Germinal center (tissue), 1 donor: ENCODE measurements at regions not wholly inside any gene's neighbourhood (a gene's known extent, or its start where the extent isn't known, plus 50 kb on each side); places are given as distances from the start of the nearest gene placed in this dataset.
"Not testable (repeated sequence)": the region's sequence is repeated elsewhere in the genome, so short reads cannot be mapped to it uniquely, and the experiment has no call there.

Experiments used
- DNase-seq: peaks from one replicate; pipeline ENCODE4 v3.0.0; 2012; ENCODE audit warnings: mixed read lengths, low spot score

DNA sequence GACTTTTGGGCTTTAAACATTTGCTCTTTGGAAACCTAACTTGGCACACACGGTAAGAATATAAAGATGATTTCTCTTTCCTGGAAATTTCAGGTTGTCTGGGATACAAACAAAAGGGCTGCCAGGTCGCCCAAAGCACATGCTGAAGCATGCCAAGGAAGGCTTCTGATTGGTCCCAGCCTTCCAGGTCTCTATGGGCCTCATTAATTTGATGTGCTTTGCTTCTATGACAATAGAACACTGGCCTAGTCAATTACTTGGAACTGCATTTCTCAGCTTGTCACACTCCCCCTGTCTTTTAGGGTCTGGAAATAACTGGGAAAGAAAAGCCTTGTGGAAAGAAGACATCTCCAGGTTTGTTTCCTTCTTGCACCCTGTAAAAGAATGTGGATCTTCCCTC is 228.9 kb downstream of the ADCYAP1 start:
- DNase-seq: no peak

DNA sequence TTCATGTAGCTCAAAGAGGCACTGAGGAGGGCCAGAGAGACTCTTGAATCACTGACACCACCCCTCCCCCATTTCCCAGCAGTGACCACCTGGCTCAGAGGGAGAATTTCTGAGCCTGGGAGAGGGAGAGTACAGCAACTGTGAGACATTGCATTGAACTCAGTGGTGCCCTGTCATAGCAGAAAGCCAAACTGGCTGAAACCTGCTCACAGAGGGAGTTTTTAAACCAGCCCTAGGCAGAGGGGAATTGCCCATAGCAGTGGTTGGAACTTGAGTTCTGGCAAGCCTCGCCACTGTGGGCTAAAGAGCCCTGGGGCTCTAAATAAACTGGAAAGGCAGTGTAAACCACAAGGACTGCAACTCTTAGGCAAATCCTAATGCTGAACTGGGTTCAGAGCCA is 243.1 kb downstream of the ADCYAP1 start:
- no peak for DNase-seq

DNA sequence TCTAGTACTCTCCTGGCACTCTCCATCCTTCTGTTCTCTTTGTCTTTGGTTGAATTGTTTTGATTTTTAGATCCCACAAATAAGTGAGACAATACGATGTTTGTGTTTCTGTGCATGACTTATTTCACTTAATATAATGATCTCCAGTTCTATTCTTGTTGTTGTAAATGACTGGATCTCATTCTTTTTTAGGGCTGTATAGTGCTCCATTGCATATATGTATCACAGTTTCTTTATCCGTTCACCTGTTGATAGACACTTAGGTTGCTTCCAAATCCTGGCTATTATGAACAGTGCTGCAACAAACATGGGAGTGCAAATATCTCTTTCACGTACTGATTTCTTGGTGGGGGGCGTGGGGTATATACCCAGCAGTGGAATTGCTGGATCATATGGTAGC is 245.0 kb downstream of the ADCYAP1 start:
- DNase-seq: no peak

DNA sequence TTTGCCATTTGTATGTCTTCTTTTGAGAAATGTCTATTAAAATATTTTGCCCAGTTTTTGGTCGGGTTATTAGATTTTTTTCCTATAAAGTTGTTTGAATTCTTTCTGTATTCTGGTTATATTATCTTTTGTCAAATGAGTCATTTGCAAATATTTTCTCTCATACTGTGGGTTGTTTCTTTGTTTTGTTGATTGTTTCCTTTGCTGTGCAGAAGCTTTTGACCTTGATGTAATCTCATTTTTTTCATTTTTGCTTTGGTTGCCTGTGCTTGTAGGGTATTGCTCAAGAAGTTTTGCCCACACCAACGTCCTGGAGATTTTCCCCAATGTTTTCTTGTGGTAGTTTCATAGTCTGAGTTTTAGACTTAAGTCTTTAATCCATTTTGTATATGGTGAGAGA is 245.7 kb downstream of the ADCYAP1 start:
- DNase-seq: no peak

DNA sequence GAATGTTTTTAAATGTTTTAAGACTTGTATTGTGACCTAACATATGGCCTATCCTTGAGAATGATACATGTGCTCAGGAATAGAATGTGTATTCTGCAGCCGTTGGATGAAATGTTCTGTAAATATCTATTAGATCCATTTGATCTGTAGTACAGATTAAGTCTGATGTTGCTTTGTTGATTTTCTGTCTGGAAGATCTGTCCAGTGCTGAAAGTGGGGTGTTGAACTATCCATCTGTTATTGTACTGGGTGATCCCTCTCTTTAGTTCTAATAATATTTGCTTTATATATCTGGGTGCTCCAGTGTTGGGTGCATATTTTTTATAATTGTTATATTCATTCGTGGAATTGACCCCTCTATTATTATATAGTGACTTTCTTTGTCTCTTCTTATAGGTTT is 248.3 kb downstream of the ADCYAP1 start:
- not testable (repeated sequence) for DNase-seq

DNA sequence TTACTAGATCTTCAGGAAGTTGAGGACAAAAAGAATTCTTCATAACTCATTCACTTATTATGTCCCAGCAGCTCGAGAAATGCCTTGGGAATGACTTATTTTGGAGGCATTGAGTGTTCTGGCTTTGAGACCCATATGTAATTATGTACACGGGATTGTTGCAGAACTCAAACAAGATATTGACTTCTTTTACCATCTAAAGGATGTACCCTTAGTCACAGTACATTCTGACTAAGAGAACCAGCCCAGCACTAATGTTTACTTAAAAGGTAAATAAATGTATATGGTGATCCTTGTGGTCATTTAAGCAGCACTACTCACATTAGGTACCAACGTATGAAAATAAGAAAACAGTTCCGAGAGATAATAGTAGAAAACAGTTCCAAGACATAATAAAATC is 268.9 kb downstream of the ADCYAP1 start:
- no peak for DNase-seq

DNA sequence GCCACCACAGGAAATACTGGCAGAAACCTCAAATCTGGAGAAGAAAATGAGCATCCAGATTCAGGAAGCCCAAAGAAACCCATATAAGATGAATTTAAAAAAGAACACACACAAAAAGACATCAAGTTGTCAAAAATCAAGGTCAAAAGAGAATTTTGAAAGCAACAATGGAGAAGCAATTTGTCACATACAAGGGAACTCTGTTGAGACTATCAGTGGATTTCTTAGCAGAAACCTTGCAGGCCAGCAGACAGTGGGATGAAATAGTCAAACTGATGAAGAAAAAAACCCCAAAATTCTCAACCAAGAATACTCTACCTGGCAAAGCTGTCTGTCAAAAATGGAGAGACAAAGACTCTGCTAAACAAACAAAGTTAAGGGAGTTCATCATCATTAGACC is 272.6 kb downstream of the ADCYAP1 start:
- DNase-seq: no peak

DNA sequence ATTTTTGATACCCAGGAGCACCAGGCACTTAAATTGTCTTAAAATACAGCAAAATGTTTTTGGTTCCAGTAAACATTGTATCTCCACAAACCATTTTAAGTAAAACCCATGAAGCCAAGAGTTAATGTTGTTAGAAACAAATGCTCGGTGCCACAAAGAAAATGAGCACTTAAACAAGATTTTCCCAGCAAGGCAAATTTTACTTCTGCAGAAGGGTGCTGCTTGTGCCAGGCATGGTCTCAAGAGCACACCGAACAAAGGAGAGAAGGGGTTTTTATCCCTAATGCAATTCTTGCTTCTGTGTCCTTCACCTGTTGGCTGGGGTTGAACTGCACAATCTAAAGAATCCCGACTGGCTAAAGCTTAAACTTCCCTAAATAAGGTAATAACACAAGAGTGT is 286.7 kb downstream of the ADCYAP1 start:
- no peak for DNase-seq

DNA sequence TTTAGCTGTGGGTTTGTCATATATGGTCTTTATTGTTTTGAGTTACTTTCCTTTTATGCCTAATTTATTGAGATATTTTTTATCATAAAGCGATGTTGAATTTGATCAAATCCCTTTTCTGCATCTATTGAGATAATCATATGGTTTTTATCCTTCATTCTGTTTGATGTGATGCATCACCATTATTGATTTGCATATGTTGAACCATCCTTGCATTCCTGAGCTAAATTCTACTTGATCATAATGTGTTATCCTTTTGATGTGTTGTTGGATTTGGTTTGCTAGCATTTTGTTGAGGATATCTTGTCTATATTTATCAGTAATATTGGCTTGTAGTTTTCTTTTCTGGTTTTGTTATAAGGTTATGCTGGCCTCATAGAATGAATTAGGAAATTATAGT is 308.5 kb downstream of the ADCYAP1 start:
- no peak for DNase-seq

DNA sequence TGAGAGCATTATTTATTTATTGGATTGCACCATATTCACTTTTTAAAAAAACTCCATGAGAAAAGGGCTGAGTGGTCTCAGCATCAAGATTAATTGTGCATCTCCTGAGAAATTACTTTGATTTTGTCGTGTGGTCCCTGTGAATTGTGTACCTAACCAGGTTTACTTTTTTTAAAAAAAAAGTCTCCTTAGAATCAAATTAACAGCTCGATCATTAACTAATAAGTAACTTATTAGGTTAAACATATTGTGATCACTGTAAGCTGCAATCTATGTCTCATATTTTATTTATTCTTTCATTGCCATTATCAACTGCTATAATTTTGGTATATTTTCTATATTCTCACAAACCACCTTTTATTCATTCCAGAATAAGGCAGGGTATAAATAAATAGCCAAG is 318.2 kb downstream of the ADCYAP1 start:
- no peak for DNase-seq

DNA sequence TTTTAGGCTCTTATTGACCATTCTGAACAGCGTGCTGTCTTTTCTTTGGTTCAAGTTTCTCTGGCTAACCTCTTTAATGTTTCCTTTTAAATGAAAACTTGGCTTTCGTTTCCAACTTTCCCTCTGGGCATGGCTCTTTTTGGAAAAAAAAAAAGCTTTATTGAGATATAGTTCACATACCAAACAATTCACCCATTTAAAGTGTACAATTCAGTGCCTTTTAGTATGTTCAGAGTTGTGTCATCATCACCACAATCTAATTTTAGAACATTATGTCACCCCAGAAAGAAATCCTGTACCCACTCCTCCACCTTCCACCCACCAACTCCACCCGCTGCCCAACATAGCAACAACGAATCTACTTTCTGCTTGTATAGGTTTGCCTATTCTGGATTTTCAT is 322.4 kb downstream of the ADCYAP1 start:
- DNase-seq: no peak

DNA sequence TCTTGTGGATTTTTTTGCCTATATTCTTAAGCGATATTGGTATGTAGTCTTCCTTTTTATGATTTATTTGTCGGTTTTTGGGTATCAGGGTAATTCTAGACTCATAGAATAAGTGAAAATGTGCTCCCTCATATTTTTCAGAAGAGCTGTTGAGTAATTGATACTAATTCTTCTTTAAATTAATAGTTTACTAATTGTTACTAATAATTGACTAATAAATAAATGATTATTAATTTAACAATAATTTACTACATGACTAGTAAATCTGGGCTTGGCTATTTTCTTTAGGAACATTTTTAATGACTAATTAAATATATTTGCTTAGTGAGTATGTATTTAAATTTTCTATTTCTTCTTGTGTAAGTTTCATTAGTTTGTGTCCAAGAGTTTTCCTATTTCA is 325.0 kb downstream of the ADCYAP1 start:
- no peak for DNase-seq

DNA sequence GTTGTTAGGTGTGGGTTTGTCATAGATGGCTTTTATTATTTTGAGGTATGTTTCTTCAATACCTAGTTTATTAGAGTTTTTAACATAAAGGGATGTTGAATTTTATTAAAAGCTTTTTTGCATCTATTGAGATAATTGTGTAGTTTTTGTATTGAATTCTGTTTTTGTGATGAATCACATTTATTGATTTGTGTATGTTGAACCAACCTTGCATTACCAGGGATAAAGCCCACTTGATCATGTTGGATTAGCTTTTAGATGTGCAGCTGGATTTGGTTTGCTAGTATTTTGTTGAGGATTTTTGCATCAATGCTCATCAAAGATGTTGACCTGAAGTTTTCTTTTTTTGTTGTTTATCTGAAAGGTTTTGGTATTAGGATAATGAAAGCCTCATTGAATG is 328.2 kb downstream of the ADCYAP1 start:
- no peak for DNase-seq

DNA sequence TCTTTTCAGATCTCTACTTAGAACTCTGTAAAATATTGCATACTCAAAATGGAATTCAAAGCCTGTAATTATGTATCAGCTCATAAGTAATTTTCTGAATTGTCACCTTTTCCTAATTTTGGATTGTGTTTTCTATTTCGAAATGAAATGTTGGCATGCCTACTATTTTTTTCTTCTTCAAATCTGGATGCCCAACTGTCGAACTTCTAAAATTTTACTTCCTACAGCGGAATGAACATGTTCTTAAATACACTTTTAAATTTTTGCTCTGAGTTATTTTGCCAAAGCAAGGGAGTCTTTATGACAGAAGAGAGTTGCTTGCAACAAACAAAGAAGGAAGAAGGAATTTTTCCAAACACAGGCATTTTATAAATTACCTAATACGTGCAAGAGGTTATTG is 336.0 kb downstream of the ADCYAP1 start:
- DNase-seq: no peak

DNA sequence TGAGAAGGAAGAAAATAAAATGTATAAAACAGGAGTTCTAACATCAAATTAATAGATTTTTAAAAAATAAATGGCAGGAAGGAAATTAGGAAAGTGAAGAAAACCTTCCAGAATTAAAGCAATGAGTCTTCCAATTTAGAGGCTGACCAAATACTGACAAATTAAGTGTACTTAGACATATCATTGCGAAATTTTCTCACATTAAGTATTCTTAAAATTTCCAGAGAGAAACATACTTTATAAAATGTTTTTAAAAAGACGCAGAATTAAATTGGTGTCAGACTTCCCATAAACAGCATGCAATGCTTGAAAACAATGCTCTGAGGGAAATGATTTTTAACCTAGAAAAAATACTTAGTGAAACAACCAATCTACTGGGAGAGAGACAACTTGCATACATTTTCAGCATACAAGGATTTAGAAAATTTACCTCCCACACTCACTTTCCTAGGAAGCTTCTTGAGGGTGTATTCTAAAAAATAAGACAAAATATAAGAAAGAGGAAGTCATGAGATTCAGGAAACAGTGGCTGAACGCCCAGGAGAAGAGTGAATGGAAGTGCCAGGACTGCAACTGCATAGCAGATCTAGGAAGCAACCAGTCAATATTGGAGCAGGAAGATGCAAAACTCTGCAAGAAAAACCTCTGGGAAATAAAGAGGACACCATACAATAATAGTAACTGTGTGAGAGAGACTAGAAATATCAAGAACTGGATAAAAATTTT is 339.9 kb downstream of the ADCYAP1 start:
- DNase-seq: no peak

DNA sequence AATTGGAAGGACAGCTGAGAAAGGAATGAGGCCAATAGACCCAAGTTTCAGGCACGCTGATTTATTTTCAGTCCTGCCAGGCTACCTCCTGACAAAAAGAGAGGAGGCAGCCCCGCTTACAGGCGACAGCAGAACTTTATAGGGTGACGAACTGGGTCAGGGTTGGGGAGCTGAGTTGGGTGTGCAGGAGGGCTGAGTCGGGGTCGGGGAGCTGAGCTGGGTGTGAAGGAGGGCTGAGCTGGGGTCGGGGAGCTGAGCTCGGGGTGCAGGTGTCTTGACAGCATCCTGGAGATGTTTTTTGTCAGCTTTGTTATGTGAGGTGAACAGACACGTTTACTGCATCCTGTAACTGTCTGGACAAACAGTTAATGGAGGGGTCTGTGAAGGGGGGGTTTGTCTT is 342.2 kb downstream of the ADCYAP1 start:
- DNase-seq: no peak

DNA sequence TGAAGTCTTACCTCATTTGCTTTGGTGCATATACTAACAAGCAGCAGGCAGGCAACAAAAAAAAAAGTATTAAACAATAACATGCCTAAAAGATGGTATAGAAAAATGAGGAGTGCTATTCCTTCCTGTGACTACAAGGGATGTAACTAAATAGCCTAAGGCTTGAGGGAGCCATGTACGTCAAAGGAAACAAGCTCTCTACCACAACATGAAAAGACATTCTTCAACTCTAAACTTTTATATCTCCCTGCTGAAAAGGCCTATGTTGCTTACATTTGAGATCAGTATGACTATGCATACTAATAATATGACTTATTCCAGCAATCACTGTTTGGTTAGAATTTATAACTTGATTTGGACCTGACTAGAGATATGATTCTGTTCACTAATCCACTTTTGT is 347.9 kb downstream of the ADCYAP1 start:
- no peak for DNase-seq

DNA sequence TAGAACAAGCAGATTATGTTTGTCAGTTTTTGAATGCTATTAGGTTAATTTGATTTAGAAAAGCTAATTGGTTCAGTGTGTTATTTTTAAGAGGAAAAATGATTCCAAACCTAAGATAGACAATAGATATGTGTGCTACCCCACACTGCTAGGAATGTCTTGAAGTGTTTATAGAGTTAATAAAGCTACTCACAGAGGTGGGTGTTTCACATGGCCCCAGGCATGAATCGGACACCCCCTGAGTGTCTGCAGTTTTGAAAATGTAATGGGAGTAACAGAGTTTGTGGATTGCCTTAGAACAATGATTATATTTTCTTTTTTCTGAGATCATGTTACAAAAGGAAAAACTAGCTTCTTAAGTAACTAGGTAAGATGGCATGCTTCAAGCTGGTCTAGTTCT is 348.3 kb downstream of the ADCYAP1 start:
- no peak for DNase-seq

DNA sequence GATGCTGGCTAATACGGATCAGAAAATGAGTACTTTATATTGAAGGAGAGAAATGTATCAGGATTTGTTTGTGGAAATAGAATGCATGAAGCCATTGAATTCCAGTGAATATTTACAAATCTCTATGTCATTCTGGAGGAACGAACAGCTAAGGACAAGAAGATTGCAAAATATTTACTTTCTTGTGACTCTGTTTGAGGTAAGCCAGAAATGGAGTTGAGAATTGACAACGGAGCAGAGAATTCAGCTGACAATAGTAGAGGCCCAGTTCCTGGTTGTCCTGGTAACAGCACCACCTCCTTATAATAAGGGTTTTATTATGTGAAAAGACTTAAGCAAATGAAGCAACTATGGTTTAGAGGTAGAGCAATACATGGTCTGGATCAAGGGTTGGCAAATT is 349.2 kb downstream of the ADCYAP1 start:
- DNase-seq: no peak

DNA sequence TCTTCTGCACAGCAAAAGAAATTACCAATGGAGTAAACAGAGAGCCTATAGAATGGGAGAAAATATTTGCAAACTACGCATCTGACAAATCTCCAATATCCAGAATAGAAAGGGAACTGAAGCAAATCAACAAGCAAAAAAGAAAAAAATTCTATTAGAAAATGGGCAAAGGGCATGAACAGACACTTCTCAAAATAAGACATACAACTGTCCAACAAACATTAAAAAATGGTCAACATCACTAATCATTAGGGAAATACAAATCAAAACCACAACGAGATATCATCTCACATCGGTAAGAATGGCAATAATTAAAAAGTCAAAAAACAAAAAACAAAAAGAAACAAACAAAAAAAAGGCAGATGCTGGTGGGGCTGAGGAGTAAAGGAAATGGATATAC is 356.4 kb downstream of the ADCYAP1 start:
- no peak for DNase-seq

DNA sequence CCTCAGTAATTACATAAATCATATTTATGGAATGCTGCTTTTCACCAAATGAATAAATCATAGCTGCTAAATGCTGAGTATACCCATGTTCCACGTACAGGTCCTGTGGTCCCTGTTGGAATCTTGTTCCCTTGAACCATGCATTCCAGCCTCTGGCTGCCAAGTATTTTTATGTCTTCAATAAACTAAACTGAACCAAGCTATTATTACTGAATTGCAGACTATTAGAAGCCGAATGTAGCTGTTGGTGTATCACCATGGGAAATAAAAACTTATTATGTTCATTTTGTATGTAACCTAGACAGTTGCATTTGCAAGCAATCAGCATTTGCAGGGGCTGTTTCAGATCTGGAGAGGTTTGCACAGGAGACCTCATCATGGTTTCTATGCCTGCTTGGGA is 362.4 kb downstream of the ADCYAP1 start:
- DNase-seq: no peak

DNA sequence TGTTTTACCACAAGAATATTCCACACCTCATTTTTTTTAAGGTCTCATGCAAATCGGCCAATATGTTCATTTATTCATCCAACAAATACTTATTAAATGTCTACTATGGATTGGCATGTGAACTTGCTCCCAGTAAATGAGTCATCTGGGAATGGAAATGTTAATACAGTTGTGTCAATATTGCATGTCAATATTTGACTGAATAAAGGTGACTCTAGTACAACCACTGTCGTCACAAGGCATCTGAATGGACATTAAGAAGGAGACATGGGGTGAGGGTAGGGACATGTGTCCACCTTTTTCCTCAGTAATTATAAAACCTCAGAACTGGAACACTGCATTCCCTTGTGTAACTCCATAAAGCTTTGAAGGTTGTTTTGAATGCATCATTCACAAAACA is 365.4 kb downstream of the ADCYAP1 start:
- no peak for DNase-seq

DNA sequence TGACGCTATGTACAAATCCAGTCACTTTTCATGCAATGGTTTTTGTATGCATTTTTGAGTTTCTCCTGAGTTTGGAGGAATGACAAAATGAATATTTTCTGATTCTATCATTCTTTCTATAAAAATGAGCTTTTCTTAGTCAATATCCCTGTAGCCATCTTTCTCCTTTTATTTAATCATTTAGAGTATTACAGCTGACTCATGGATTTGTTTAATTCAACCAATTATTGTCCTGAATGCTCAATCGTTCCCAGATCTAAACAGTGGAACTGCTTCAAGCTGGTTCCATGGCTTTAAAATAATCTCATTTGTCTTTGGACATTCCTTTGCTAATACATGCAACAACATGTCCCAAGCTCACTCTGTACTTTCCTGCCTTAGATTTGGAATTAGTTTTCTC is 368.8 kb downstream of the ADCYAP1 start:
- no peak for DNase-seq

DNA sequence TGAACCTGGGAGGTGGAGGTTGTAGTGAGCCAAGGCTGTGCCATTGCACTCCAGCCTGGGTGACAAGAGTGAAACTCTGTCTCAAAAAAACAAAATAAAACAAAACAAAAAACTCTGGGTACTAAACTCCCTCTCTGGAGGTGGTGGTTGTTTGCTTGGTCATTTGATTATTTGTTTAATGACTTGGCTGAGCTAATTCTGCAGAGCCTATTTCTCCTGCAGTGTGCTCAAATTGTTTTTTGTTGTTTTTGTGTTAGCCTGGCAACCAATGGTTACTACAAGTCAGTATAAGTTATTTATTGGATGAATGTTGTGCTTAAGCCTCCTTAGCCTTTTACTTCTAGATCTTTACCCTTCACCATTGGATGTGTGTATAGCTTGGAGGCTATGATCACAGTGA is 387.5 kb downstream of the ADCYAP1 start:
- no peak for DNase-seq

DNA sequence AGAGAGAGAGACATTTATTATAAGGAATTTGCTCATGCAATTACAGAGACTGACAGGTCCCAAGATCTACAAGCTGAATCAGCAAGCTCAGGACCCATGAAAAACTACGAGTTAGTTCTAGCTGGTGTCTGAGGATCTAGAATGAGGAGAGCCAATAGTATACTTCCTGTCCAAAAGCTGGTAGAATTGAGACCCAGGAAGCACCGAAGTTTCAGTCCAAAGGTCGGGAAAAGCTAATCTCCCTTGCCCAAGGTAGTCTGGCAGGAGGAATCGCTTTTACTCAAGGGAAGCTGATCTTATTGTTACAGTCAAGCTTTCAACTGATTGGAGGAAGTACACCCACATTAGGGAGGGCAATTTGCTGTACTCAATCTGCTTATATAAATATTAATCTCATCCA is 389.6 kb downstream of the ADCYAP1 start:
- DNase-seq: no peak
